HG03442 (cell line): ENCODE measurements at regions not wholly inside any gene's neighbourhood (a gene's known extent, or its start where the extent isn't known, plus 50 kb on each side); places are given as distances from the start of the nearest gene placed in this dataset.

Source experiments
- ATAC-seq: cut with Tn5 transposase; IDR thresholded peaks from one replicate; pipeline ENCODE4 v1.9.1; 2021; ENCODE audit warnings: mild to moderate bottlenecking, moderate library complexity; ENCODE audit not compliant: unreplicated experiment

DNA sequence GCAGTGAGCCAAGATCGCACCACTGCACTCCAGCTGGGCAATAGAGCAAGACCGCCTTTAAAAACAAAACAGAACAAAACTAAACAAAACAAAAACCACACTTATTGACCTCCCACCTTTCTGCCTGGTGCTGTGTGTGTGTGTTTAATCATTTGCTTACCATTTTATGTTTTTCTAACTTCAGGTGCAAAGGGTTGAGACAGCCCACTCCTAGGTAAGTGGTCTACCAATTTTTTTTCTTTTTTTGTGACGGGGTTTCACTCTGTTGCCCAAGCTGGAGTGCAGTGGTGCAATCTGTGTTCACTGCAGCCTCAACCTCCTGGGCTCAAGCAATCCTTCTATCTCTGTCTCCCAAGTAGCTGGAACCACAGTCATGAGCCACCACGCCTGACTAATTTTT is 65.8 kb downstream of the SALL1 start:
- no peak for ATAC-seq

DNA sequence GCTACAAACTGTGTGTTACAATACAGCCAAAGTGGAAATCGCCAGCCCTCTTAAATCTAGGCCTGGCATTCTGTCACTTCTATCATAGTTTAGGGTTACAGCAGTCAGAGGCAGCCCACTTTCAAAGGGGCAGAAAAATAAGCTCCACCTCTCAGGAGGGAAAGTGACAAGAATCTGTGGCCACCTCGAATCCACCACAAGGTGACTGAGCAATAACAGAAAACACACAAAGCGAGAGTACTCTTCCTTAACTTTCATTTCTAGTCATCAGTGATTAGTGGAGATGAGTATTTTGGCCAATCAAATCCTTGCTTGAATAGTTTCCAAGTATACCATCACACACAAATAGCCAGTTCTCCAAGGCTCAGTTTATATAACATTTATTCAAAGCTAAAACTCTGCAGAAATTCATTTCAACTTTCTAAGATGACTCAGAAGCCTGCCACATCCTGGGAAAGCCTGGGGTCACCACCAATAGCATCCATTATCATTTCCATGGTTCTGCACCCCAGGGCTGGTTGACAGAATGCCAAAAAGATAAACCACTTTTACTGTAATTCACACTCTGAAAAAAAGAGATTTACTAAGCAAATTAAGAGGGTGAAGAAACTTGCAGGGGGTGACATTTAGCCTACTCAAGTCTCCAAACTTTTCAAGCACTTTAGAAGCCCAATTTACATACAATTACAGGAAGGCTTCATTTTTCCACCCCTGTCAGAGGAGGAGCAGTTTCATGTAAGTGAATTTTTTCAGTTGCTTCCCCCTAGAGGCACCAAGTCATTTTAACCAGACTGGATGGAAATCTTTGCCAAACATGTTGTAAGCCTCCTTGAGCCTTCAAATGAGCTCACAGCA is 66.8 kb downstream of the SALL1 start:
- ATAC-seq: no peak

DNA sequence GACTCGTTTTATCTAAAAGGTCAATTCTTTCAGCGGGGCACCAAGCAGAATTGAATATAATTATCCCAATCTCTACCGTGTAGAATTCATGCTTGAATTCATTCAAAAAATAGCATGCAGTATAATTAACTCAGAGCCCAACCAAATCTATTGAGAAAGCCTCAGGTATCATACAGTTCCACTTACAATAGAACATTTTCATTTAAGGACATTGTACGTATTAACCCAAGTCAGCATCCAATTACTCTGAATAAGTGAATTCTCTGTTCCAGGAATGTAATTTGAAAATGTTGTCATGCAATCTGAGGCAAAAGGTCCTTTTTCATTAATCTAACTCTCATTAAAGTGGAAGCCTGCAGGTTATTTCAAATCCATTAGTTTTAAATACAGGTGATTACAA is 78.5 kb downstream of the SALL1 start:
- no peak for ATAC-seq

DNA sequence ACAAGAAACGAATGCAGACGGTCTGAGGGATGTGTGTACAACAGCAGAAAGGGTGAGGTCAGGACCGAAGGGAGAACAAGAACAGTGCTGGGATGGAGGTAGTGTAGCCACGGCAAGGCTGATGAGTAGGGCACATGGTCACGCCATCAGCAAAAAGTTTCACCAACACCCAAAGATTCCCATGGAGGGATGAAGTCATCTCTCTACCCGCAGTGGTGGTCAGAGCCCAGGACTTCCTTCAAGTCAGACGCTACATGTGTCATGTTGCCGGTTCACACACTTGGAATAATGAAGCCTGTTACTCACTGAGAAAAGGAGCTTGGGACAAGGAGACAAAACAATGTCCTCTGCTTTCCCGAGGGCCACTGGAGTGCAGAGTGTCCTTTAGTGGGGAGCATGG is 79.7 kb downstream of the SALL1 start:
- no peak for ATAC-seq

DNA sequence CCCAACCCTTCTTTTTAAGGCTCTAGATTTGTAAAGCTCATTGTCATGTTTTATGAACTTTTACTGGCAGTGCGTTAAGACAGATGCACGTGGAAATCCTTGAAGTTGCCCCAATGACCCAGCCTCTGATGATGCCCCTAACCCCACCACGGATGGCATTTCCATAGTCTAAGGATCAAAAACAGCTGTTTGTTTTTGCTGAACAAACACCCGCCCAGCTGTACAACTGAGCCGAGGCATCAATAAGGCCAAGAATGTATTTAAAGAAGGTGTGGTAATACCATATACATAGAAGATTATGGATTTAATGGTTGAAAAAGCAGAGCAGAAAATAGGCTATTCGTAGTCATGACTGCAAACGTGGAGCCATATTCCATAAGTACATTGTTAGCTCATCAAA is 83.7 kb downstream of the SALL1 start:
- ATAC-seq: no peak

DNA sequence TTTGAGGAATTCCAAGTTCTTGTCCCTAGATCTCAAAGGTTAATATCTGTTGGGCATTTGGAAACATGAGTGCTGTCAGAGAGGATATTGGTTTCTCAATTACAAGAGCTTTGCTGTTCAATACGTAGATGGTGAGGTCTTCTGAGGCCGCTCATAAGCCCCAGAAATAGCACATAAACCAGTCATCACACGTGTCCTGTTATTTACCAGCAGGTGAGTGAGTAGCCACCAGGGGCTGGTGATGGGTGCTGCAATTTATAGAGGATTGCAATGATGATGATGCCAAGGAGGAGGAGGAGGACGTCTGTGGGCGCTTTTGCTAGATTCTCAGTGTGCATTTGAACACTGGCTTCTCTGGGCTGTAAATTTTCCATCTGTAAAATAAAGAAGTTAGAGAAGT is 89.0 kb downstream of the SALL1 start:
- ATAC-seq: no peak

DNA sequence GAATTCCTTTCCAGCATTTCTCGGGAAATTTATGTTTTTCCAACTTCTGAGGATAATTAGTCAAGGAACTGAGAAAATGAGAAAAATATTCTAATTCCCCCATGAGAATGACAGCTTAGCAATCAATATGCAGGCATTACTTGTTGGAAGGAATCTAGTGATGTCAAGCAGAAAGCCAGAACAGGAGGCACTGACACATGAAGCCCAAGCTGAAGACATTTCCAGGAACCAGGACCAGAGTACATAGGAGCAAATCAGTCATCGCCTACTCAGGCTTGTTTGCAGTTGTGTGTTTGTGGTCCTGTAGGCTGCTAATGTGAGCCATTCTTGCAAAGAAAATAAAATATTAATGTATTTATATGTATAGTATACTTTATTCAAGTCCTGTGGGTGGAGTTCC is 89.7 kb downstream of the SALL1 start:
- no peak for ATAC-seq

DNA sequence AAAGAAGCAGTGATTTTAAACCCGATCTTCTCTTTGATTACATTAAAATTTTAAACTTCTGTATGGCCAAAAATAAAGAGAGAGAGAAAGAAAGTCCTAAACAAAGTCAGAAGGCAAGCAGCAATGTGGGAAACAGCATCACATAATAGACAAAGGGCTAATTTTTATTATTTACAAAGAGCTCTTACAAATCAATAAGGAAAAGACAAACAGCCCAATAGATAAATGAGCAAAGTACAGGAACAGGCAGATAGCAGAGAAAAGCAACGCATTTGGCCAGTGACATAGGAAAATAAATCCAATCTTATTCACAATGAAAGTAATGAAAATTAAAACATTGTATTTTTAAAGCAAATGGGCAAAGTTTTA is 93.1 kb downstream of the SALL1 start:
- no peak for ATAC-seq

DNA sequence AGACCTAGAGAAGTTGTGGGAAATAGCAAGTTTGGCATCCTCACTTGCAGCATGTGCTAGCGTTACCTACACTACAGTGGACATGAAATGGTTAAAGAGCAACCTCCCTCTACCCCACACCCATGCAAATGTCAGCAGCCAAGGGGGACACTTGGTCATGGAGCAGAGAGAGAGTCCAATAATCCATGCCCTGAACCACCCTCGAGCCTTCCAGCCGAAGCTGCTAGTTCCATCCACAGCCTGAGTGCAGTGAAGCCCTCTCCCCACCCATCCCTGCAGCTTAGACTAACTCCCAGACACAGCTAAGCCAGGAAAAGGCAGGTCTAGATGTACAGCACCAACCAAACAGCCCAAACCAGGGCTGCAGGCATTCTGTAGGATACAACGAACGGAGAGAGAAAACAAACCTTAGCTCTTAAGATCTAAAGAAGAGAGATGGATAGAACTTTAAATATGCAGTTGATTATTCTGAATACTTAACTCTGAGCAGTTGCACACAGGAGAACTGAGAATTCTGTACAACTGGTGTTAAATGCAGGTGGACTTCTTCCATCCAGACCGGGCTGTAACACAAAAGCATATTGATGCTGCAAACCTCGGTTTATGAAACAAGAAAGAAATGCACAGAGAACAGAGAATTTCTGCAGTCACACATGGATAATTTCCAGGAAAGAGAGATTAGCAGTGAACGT is 93.8 kb downstream of the SALL1 start:
- no peak for ATAC-seq

DNA sequence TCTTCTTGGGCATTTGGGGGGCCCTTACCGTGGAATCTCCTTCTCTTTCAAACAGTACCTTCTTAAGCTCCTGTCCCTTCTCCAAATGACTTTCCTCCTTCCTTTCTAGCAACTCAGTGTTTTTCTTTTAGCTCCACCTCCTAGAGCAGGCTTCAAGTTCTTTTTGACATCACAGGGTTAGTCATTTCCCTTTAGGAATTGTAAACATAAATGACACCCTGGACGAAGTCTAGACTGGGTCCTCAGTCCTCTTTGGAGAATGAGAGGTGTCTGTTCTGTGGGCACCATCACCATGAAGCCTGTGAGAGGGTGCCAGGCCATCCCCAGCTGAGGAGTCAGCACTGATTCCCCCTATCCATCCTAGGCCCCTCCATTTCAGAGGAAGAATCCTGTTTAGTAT is 94.7 kb downstream of the SALL1 start:
- no peak for ATAC-seq

DNA sequence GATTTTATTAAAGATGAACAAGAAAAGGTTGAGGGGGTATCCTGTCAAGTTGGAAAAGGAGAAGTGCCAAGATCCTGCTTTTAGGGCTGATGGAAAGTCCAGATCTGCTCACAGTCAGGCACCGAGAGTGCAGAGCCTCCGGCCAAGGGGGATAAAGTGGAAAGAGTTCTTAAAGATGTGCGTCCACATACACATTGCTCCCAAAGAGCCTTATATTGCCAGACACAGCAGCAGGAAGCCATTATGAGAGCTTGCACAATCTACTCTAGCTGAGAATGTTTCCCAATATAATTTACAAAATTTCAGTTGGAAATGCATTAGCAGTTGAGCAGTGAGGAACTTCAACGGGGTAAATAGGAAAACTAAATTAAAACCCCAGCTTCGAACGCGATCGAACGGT is 95.6 kb downstream of the SALL1 start:
- no peak for ATAC-seq

DNA sequence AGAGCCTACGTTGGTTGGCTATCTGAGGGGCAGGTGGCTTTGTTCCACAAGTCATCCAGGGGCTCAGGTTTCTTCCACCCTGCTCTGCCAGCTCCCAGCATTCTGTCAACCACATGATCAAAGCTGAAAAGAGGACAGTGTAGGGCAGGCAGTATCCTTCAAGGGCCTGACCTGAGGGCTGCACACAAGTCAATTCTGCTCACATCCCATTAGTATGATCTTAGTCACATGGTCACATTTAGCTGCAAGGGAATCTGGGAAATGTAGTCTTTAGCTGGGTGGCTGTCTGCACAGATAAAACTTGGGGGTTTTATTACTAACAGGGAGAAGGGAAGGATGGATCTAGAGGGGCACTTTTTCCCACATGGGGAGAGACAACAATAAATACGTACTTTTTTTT is 97.3 kb downstream of the SALL1 start:
- no peak for ATAC-seq

DNA sequence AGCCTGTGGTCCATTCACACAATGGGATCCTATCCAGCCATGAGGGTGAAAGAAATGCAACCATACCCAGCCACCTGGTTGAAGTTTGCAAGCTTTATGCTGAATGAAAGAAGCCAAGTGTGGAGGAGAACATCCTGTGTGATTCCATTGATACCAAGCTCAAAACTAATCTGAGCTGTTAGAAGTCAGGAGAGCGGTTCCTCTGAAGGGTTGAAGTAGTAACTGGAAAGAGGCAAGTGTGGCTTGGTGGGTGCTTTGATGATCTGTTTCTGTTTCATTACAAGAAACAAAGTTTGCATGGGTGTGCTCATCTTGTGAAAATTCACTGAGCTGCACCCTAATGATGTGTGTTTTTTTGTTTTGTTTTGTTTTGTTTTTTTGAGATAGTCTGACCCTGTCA is 99.4 kb downstream of the SALL1 start:
- no peak for ATAC-seq

DNA sequence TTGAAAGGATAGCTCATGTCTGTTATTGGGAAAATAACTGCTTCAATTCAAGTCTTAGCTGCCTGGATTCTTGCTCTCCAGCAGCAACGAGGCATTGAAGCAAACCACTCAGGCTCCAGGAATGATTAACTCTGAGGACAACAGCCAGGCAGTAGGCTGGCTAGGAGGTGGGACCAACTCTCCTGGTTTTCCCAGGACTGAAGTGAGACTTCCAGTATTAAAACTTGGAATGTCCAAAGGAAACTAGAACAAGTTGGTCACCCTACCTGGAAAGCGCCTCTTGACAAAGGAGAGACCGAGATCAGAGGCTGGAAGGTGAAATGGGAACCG is 100.7 kb downstream of the SALL1 start:
- ATAC-seq: no peak

DNA sequence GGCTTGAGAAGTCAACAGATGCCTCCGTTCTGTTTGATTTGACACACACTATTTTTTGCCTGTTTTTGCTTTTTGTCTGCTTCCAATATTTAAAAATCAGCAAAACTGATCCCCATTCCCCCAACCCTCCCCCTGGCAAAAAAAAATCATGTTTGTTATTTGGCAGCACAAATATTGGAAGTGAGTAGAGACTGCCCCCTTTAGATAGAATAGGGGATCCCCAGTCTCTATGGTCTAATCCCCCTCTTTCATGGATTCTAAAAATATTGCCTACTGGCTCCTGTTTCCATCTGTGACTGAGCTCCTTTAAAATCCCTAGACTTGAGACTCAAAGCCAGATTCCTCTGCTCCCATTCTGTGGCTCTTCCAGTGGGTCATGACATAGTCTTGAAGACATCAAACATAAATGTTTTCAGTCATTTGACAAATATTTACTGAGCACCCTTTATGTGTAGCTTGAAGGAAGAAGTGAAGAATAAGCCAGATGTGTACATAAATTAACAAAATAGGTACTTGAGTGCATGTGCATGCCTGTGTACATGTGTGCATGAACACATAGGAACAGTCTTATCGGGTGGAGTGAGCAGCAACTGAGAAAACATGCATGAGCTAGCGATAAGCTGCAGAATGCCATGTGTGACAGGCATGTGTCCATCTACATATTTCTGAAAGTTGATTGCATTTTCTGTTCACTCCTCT is 101.2 kb downstream of the SALL1 start:
- no peak for ATAC-seq

DNA sequence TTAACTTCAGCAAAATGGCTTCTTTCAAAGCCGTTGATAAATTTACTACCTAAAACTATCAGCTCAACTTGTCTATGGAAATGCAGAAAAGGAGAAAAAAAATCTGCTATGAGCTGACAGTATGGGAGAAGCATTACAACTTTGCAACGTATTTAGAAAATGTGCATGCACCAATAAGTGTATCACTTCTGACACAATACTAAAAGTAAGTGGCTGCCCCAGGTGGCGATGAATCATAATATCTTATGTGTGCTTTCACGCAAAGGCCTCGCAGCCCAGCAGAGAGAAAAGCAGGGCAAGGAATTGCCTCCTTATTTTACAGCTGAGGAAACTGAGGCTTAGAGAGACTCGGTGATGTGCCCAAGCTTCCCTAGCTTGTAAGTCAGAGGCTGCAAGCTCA is 101.8 kb downstream of the SALL1 start:
- no peak for ATAC-seq

DNA sequence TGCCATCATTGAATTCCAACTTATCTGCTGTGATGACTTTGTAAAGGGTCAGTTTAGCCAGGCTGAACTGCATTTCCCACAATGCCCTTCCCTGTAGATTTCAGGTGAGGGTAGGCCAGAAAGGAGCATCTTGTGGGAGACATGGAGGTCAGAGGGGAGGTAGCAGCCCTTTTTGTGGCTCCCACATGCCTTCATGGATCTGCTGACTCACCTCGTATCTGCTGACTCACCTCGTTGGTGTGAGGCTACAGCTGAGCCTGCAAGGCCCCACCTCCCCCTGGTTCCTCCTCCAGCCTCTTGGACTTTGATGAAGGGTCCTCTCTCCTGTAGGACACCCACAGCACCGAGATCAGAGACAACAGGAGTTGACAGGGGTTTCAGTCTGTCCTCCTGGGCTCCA is 102.5 kb downstream of the SALL1 start:
- ATAC-seq: no peak

DNA sequence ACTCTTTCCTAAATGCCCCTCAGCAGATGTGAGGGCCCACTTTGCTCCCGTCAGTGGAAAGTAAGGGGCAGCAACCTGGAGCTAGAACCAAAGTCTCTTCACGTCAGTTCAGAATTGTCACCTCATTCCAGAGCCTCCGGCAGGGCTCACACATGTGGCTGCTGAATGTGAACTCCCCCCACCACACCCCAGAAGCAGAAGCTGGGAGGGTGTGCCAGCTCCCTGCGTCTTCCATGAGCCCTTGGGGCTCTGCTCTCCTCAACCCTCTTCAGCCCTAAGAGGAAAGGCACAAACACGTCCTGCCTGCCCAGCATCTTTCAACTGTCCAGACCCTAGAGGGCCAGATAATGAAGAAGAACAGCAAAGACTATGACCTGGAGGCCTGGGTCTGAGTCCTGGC is 105.3 kb downstream of the SALL1 start:
- ATAC-seq: no peak

DNA sequence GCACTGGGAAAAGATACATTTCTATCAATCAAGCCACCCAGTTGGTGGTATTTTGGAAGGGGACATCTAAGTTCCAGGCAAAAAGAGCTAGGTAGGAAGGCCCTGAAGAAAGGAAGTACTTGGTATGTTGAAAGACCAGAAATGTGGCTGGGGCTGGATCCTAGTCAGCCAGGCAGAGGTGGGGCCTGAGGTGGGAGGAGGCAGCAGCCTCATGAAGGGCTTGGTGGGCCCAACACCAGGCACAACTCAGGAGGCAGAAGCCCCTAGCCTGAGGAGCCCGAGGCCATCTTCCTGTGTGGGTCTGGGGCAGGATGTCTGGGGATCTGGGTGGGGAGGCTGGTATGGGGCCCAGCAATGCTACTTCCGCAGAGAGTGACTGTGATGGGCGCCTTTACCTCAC is 105.9 kb downstream of the SALL1 start:
- no peak for ATAC-seq

DNA sequence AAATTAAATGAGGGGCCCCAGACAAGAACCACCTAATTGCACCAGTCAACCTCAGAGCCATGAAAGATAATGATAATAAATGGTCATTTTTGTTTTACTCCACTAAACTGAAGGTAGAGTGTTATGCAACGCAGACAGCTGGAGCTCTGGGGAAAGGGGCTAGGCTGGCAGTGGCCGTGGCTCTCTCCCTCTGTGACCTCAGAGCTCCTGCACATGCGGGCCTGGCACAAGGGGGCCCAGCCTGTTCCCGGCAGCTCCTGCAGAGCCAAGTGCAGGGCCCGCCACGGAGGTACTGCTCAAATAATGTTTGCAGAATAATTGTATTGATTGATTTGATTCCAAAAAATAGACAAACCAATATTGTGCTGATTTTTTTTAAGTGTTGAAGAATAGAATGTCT is 109.5 kb downstream of the SALL1 start:
- ATAC-seq: no peak

DNA sequence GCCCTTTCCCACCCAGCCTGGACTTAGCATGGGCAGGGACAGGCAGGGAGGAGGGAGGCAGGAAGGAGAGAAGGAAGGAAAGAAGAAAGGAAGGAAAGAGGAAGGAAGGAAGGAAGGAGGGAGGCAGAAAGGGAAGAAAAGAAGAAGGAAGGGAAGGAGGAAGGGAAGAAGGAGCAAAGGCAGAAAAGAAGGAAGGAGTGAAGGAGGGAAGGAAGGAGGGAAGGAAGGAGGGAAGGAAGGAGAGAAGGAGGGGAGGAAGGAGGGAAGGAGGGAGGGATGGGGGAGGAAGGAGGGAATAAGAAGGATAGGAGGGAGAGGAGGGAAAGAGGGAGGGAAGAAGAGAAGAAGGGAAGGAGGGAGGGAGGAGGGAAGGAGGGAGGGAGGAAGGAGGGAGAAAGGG is 110.4 kb downstream of the SALL1 start:
- no peak for ATAC-seq

DNA sequence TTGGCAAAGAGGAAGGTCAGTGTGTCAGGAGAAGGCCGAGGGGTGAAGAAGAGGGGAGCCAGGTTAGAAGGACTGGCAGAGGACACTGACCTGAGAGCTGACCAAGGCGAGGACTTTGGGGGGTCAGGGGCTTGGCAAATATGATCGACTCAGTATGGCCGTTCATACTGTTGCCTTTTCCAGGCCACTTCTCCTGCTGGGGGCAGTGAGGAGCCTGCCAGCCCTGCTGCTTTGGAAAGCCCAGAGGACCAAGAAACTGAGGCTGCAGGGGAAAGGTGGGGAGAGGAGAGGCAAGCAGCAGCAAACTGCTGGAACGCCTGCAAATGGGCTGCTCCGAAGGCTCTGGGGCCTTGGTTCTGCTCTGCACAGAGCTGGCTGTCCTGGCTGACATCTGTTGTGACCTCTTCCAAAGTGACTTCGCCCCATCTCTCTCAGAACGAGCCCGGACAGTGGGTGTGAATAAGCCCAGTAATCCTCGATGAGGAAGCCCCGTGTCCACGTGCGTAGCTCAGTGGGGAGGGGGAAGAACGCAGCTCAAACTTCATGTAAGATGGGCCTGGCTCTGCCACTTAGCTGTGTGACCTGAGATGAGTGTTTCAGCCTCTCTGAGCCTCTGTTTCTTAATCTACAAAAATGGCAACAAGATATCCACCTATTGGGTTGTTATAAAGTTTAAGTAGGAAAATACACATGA is 111.3 kb downstream of the SALL1 start:
- ATAC-seq: no peak
